PC-3 (cell line): ENCODE measurements at regions not wholly inside any gene's neighbourhood (a gene's known extent, or its start where the extent isn't known, plus 50 kb on each side); places are given as distances from the start of the nearest gene placed in this dataset.

ENCODE experiments used
- EZH2 ChIP-seq: fragments of 300-600 bp; sonication (generic); IDR thresholded peaks from one replicate; pipeline ENCODE4 v1.6.1; 2017; ENCODE audit warnings: antibody characterized with exemption, mild to moderate bottlenecking, low read length; ENCODE audit not compliant: unreplicated experiment
- EZH2phosphoT487 ChIP-seq: fragments of 300-600 bp; sonication (generic); IDR thresholded peaks from 2 replicates; pipeline ENCODE4 v1.6.1; 2018; ENCODE audit warnings: mild to moderate bottlenecking, antibody characterized with exemption, low read length, borderline replicate concordance
- TF ChIP-seq, protein P1 (sequence below): fragments of 300-600 bp; sonication (generic); conservative IDR thresholded peaks from 2 replicates; pipeline ENCODE4 v1.5.1; 2017; ENCODE audit warnings: antibody characterized with exemption, low read depth, mild to moderate bottlenecking, low read length

- TF ChIP-seq EZH2 (no peak), EZH2phosphoT487 (no peak)
- TF ChIP-seq, protein P1, sequence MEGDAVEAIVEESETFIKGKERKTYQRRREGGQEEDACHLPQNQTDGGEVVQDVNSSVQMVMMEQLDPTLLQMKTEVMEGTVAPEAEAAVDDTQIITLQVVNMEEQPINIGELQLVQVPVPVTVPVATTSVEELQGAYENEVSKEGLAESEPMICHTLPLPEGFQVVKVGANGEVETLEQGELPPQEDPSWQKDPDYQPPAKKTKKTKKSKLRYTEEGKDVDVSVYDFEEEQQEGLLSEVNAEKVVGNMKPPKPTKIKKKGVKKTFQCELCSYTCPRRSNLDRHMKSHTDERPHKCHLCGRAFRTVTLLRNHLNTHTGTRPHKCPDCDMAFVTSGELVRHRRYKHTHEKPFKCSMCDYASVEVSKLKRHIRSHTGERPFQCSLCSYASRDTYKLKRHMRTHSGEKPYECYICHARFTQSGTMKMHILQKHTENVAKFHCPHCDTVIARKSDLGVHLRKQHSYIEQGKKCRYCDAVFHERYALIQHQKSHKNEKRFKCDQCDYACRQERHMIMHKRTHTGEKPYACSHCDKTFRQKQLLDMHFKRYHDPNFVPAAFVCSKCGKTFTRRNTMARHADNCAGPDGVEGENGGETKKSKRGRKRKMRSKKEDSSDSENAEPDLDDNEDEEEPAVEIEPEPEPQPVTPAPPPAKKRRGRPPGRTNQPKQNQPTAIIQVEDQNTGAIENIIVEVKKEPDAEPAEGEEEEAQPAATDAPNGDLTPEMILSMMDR: no peak
Observed at GRCh38 chr2:224098481-224099230, 59.6 kb upstream of the SERPINE2 start.
